GM23338 (cell line): ENCODE measurements at regions not wholly inside any gene's neighbourhood (a gene's known extent, or its start where the extent isn't known, plus 50 kb on each side); places are given as distances from the start of the nearest gene placed in this dataset.

Experiments used
- ATAC-seq: fragments of 200-7000 bp; cut with Tn5 transposase; 3 replicates; pipeline ENCODE4 v1.9.1; 2020
- DNase-seq: peaks from one replicate; pipeline ENCODE4 v3.0.0-alpha.2; 2015; ENCODE audit warnings: low spot score
- H2AFZ ChIP-seq: fragments of 200-600 bp; sonication (generic); 2 replicates; pipeline ENCODE4 v1.8.0; 2016; ENCODE audit warnings: antibody characterized with exemption, mild to moderate bottlenecking, moderate library complexity
- H3F3A ChIP-seq: fragments of 200-600 bp; sonication (generic); replicated peaks from 2 replicates; pipeline ENCODE4 v1.8.0; 2017; ENCODE audit warnings: antibody characterized with exemption, mixed run types, low read depth
- H3K27ac ChIP-seq: fragments of 200-600 bp; sonication (generic); 2 replicates; pipeline ENCODE4 v1.6.1; 2016; ENCODE audit warnings: low read depth
- H3K27me3 ChIP-seq: fragments of 200-600 bp; sonication (generic); 2 replicates; pipeline ENCODE4 v1.8.0; 2016; ENCODE audit warnings: mild to moderate bottlenecking, mixed run types, moderate library complexity; ENCODE audit not compliant: insufficient read depth
- H3K36me3 ChIP-seq: fragments of 200-600 bp; sonication (generic); 2 replicates; pipeline ENCODE4 v1.8.0; 2016; ENCODE audit warnings: mild to moderate bottlenecking; ENCODE audit not compliant: insufficient read depth
- H3K4me1 ChIP-seq: fragments of 200-600 bp; sonication (generic); 2 replicates; pipeline ENCODE4 v1.8.0; 2016; ENCODE audit warnings: mild to moderate bottlenecking, moderate library complexity; ENCODE audit not compliant: insufficient read depth
- H3K4me2 ChIP-seq: fragments of 200-600 bp; sonication (generic); 2 replicates; pipeline ENCODE4 v1.7.1; 2017; ENCODE audit warnings: mixed run types
- H3K4me3 ChIP-seq: fragments of 200-600 bp; sonication (generic); 2 replicates; pipeline ENCODE4 v1.6.1; 2016; ENCODE audit warnings: mixed run types
- H3K79me2 ChIP-seq: fragments of 200-600 bp; sonication (generic); replicated peaks from 2 replicates; pipeline ENCODE4 v1.8.0; 2017; ENCODE audit warnings: mild to moderate bottlenecking; ENCODE audit not compliant: insufficient read depth
- H3K9me2 ChIP-seq: fragments of 200-600 bp; sonication (generic); 2 replicates; pipeline ENCODE4 v1.8.0; 2017; ENCODE audit not compliant: insufficient read depth
- H4K20me1 ChIP-seq: fragments of 200-600 bp; sonication (generic); replicated peaks from 2 replicates; pipeline ENCODE4 v1.8.0; 2017; ENCODE audit warnings: mild to moderate bottlenecking; ENCODE audit not compliant: insufficient read depth
- H3K27ac Mint-ChIP-seq: 2 replicates; pipeline ENCODE4 v1.8.0; 2020; ENCODE audit warnings: inconsistent platforms, mild to moderate bottlenecking, moderate library complexity, mixed read lengths
- H3K27me3 Mint-ChIP-seq: 3 replicates; pipeline ENCODE4 v1.8.0; 2022; ENCODE audit warnings: low read depth, mild to moderate bottlenecking, moderate library complexity, mixed read lengths, inconsistent platforms; ENCODE audit not compliant: insufficient read depth, poor library complexity
- H3K36me3 Mint-ChIP-seq: 3 replicates; pipeline ENCODE4 v1.8.0; 2021; ENCODE audit warnings: low read depth, mild to moderate bottlenecking, inconsistent platforms, moderate library complexity, mixed read lengths
- H3K4me1 Mint-ChIP-seq: 3 replicates; pipeline ENCODE4 v1.8.0; 2020; ENCODE audit warnings: mild to moderate bottlenecking, inconsistent platforms, mixed read lengths
- H3K4me3 Mint-ChIP-seq: 3 replicates; pipeline ENCODE4 v1.8.0; 2021; ENCODE audit warnings: moderate library complexity, mild to moderate bottlenecking, inconsistent platforms, mixed read lengths
- H3K9me3 Mint-ChIP-seq: 3 replicates; pipeline ENCODE4 v1.8.0; 2020; ENCODE audit warnings: moderate library complexity, mild to moderate bottlenecking, inconsistent platforms, mixed read lengths
- CREB1 ChIP-seq: fragments of 250-450 bp; sonication (Bioruptor Pico); IDR thresholded peaks from 2 replicates; pipeline ENCODE4 v1.5.0; 2020; ENCODE audit warnings: low read depth, mild to moderate bottlenecking, moderate library complexity
- EZH2 ChIP-seq: fragments of 200-600 bp; sonication (generic); IDR thresholded peaks from one replicate; pipeline ENCODE4 v1.8.0; 2017; ENCODE audit warnings: antibody characterized with exemption, mild to moderate bottlenecking, low read depth; ENCODE audit not compliant: unreplicated experiment
- EZH2phosphoT487 ChIP-seq: fragments of 200-600 bp; sonication (generic); IDR thresholded peaks from one replicate; pipeline ENCODE4 v1.8.1; 2018; ENCODE audit warnings: antibody characterized with exemption; ENCODE audit not compliant: unreplicated experiment
- JUNB ChIP-seq: IDR thresholded peaks from one replicate; pipeline ENCODE4 v1.6.1; 2016; ENCODE audit warnings: antibody characterized with exemption; ENCODE audit not compliant: unreplicated experiment
- NANOG ChIP-seq: IDR thresholded peaks from 2 replicates; pipeline ENCODE4 v1.6.1; 2016; ENCODE audit warnings: antibody characterized with exemption, borderline replicate concordance
- POLR2AphosphoS5 ChIP-seq: IDR thresholded peaks from 2 replicates; pipeline ENCODE4 v1.6.1; 2016; ENCODE audit warnings: antibody characterized with exemption, low read depth
- STAT1 ChIP-seq: IDR thresholded peaks from one replicate; pipeline ENCODE4 v1.6.1; 2016; ENCODE audit warnings: antibody characterized with exemption; ENCODE audit not compliant: unreplicated experiment
- ZNF114 ChIP-seq: fragments of 250-450 bp; sonication (Bioruptor Pico); IDR thresholded peaks from 2 replicates; pipeline ENCODE4 v1.5.0; 2020; ENCODE audit warnings: mild to moderate bottlenecking, moderate library complexity
- ZNF331 ChIP-seq: fragments of 250-450 bp; sonication (Bioruptor Pico); IDR thresholded peaks from 2 replicates; pipeline ENCODE4 v1.5.0; 2020; ENCODE audit warnings: low read depth, mild to moderate bottlenecking, moderate library complexity
- TF ChIP-seq, protein P1 (sequence below): fragments of 250-450 bp; sonication (Bioruptor Pico); IDR thresholded peaks from 2 replicates; pipeline ENCODE4 v1.5.0; 2020; ENCODE audit warnings: mild to moderate bottlenecking, moderate library complexity
- TF ChIP-seq, protein P2 (sequence below), 2 experiments: fragments of 200-600 bp in 1 of 2; sonication (generic) in 1 of 2; conservative IDR thresholded peaks; 2 replicates each; pipeline versions ENCODE4 v1.5.1 to v1.6.1; 2016 to 2017; ENCODE audit warnings: antibody characterized with exemption in 2 of 2, low read depth in 2 of 2, mild to moderate bottlenecking in 2 of 2, moderate library complexity in 1 of 2

DNA sequence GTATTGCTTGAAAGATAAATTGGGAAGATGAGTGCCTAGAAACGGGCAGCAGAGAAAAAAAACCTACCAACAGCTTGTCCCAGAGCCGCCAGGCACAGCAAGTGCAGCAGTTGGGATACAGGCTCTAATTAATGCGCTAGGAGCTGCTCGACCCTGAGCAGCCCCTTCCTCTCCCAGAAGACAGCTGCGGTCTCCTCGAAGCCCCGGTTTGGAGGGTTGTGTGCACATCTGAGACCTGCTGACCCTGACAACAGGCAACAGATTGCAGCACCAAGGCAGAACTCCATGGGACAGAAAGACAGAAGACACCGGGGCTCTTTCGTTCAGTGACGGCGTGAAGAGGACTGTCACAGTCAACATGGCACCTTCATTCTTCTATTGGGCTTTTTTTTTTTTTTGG is 101.4 kb downstream of the TSEN15 start:
- peak overlapping the region; percentile 84 for H2AFZ ChIP-seq
- peaks cover 38% of the 10 kb centered on the region for H3K4me1 Mint-ChIP-seq

DNA sequence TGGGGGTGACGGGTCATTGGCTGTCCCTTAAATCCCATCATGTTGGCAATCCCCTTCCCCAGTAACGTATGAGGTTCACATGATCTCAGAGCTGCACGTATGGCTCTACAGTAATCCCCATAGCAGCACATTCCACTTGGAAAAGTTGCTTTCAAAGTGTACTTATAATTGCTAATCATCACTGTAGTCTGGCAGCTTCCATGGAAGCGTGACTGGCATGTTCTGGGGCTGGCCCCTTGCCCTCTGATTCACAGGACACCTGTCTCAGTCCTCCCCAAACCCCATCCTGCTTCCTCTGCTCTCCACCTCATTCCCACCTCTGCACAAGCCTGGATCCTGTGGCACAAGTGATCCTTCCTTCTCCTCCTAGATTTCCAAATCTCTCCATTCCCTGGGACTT is 102.2 kb downstream of the TSEN15 start:
- ATAC-seq (no peak), DNase-seq (no peak)
- H3K27ac Mint-ChIP-seq = no peak overlapping the region
- peaks cover 38% of the 10 kb centered on the region for H3K4me1 Mint-ChIP-seq
- Histone ChIP-seq H3K4me2 (no peak overlapping the region), H4K20me1 (no peaks in the 10 kb centered on the region), H3K79me2 (no peaks in the 10 kb centered on the region), H3F3A (no peaks in the 10 kb centered on the region), H3K27me3 (no peaks in the 10 kb centered on the region), H3K27ac (no peak overlapping the region), H3K9me2 (no peaks in the 10 kb centered on the region), H3K4me1 (peaks cover 14% of the 10 kb centered on the region; the same call in 1 of the 2 replicates), H3K4me3 (no peak overlapping the region), H3K36me3 (no peaks in the 10 kb centered on the region), H2AFZ (peak overlapping the region; percentile 81; the same call in 1 of the 2 replicates)
- no peak overlapping the region for H3K4me3 Mint-ChIP-seq
- H3K27me3 Mint-ChIP-seq = peaks cover 9% of the 10 kb centered on the region
- no peaks in the 10 kb centered on the region for H3K9me3 Mint-ChIP-seq
- no peaks in the 10 kb centered on the region for H3K36me3 Mint-ChIP-seq
- TF ChIP-seq POLR2AphosphoS5 (no peak), STAT1 (no peak), ZNF331 (no peak), JUNB (no peak), EZH2phosphoT487 (no peak), ZNF114 (CRISPR knock-in tag) (no peak)
- TF ChIP-seq, protein P1, sequence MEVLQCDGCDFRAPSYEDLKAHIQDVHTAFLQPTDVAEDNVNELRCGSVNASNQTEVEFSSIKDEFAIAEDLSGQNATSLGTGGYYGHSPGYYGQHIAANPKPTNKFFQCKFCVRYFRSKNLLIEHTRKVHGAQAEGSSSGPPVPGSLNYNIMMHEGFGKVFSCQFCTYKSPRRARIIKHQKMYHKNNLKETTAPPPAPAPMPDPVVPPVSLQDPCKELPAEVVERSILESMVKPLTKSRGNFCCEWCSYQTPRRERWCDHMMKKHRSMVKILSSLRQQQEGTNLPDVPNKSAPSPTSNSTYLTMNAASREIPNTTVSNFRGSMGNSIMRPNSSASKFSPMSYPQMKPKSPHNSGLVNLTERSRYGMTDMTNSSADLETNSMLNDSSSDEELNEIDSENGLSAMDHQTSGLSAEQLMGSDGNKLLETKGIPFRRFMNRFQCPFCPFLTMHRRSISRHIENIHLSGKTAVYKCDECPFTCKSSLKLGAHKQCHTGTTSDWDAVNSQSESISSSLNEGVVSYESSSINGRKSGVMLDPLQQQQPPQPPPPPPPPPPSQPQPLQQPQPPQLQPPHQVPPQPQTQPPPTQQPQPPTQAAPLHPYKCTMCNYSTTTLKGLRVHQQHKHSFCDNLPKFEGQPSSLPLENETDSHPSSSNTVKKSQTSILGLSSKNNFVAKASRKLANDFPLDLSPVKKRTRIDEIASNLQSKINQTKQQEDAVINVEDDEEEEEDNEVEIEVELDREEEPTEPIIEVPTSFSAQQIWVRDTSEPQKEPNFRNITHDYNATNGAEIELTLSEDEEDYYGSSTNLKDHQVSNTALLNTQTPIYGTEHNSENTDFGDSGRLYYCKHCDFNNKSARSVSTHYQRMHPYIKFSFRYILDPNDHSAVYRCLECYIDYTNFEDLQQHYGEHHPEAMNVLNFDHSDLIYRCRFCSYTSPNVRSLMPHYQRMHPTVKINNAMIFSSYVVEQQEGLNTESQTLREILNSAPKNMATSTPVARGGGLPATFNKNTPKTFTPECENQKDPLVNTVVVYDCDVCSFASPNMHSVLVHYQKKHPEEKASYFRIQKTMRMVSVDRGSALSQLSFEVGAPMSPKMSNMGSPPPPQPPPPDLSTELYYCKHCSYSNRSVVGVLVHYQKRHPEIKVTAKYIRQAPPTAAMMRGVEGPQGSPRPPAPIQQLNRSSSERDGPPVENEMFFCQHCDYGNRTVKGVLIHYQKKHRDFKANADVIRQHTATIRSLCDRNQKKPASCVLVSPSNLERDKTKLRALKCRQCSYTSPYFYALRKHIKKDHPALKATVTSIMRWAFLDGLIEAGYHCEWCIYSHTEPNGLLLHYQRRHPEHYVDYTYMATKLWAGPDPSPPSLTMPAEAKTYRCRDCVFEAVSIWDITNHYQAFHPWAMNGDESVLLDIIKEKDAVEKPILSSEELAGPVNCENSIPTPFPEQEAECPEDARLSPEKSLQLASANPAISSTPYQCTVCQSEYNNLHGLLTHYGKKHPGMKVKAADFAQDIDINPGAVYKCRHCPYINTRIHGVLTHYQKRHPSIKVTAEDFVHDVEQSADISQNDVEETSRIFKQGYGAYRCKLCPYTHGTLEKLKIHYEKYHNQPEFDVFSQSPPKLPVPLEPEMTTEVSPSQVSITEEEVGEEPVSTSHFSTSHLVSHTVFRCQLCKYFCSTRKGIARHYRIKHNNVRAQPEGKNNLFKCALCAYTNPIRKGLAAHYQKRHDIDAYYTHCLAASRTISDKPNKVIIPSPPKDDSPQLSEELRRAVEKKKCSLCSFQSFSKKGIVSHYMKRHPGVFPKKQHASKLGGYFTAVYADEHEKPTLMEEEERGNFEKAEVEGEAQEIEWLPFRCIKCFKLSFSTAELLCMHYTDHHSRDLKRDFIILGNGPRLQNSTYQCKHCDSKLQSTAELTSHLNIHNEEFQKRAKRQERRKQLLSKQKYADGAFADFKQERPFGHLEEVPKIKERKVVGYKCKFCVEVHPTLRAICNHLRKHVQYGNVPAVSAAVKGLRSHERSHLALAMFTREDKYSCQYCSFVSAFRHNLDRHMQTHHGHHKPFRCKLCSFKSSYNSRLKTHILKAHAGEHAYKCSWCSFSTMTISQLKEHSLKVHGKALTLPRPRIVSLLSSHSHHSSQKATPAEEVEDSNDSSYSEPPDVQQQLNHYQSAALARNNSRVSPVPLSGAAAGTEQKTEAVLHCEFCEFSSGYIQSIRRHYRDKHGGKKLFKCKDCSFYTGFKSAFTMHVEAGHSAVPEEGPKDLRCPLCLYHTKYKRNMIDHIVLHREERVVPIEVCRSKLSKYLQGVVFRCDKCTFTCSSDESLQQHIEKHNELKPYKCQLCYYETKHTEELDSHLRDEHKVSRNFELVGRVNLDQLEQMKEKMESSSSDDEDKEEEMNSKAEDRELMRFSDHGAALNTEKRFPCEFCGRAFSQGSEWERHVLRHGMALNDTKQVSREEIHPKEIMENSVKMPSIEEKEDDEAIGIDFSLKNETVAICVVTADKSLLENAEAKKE (CRISPR knock-in tag) = no peak

More for the DNA sequence above, 101.4 kb downstream of the TSEN15 start:
- no peak overlapping the region for H3K27ac ChIP-seq
- peaks cover 9% of the 10 kb centered on the region for H3K27me3 Mint-ChIP-seq
- no peak overlapping the region for H3K27ac Mint-ChIP-seq
- H3K4me3 Mint-ChIP-seq = no peak overlapping the region
- no peaks in the 10 kb centered on the region for H3F3A ChIP-seq
- TF ChIP-seq EZH2phosphoT487 (no peak), NANOG (no peak), JUNB (no peak), ZNF331 (no peak), EZH2 (no peak), CREB1 (CRISPR knock-in tag) (no peak)
- TF ChIP-seq, protein P2, sequence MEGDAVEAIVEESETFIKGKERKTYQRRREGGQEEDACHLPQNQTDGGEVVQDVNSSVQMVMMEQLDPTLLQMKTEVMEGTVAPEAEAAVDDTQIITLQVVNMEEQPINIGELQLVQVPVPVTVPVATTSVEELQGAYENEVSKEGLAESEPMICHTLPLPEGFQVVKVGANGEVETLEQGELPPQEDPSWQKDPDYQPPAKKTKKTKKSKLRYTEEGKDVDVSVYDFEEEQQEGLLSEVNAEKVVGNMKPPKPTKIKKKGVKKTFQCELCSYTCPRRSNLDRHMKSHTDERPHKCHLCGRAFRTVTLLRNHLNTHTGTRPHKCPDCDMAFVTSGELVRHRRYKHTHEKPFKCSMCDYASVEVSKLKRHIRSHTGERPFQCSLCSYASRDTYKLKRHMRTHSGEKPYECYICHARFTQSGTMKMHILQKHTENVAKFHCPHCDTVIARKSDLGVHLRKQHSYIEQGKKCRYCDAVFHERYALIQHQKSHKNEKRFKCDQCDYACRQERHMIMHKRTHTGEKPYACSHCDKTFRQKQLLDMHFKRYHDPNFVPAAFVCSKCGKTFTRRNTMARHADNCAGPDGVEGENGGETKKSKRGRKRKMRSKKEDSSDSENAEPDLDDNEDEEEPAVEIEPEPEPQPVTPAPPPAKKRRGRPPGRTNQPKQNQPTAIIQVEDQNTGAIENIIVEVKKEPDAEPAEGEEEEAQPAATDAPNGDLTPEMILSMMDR (conservative IDR thresholded peaks at IDR 0.05; ENCODE audit: low read depth in 2 of 2) = no peak
- no peaks in the 10 kb centered on the region for H3K79me2 ChIP-seq
- no peak overlapping the region for H3K4me2 ChIP-seq
- H3K36me3 ChIP-seq = no peaks in the 10 kb centered on the region
- no peaks in the 10 kb centered on the region for H4K20me1 ChIP-seq
- no peaks in the 10 kb centered on the region for H3K9me2 ChIP-seq
- no peak for DNase-seq
- no peaks in the 10 kb centered on the region for H3K36me3 Mint-ChIP-seq
- peaks cover 11% of the 10 kb centered on the region; the same call in 1 of the 2 replicates for H3K4me1 ChIP-seq
- H3K4me3 ChIP-seq = no peak overlapping the region
- H3K9me3 Mint-ChIP-seq = no peaks in the 10 kb centered on the region
- no peak for ATAC-seq
- no peaks in the 10 kb centered on the region for H3K27me3 ChIP-seq
